T-helper 17 cell (primary cell): ENCODE measurements at regions not wholly inside any gene's neighbourhood (a gene's known extent, or its start where the extent isn't known, plus 50 kb on each side); places are given as distances from the start of the nearest gene placed in this dataset.
"Not testable (repeated sequence)": the region's sequence is repeated elsewhere in the genome, so short reads cannot be mapped to it uniquely, and the experiment has no call there.

ENCODE experiments used
- ATAC-seq: fragments of 150-1000 bp; cut with Tn5 transposase; 2 replicates; pipeline ENCODE4 v1.10.0; 2021; ENCODE audit warnings: mild to moderate bottlenecking, moderate library complexity
- DNase-seq, 3 donors: peaks; one replicate each; pipeline versions ENCODE4 v3.0.0 to v3.0.0-alpha.2; 2020 to 2021
- H3K9me3 ChIP-seq: one replicate; pipeline ENCODE4 v1.7.0; 2013; ENCODE audit warnings: low read length, mild to moderate bottlenecking; ENCODE audit not compliant: control insufficient read depth, poor library complexity, severe bottlenecking
- H3K27ac Mint-ChIP-seq: one replicate; pipeline ENCODE4 v1.8.0; 2022; ENCODE audit warnings: mild to moderate bottlenecking, moderate library complexity, mixed read lengths
- H3K27me3 Mint-ChIP-seq: one replicate; pipeline ENCODE4 v1.8.0; 2022; ENCODE audit warnings: mixed read lengths
- H3K36me3 Mint-ChIP-seq: one replicate; pipeline ENCODE4 v1.8.0; 2022; ENCODE audit warnings: low read depth, mixed read lengths
- H3K4me1 Mint-ChIP-seq: one replicate; pipeline ENCODE4 v1.8.0; 2022; ENCODE audit warnings: mild to moderate bottlenecking, mixed read lengths
- H3K4me3 Mint-ChIP-seq: one replicate; pipeline ENCODE4 v1.8.0; 2022; ENCODE audit warnings: mild to moderate bottlenecking, moderate library complexity, mixed read lengths

- not testable (repeated sequence) for H3K4me3 Mint-ChIP-seq, DNase-seq, H3K36me3 Mint-ChIP-seq, ATAC-seq, H3K9me3 ChIP-seq, H3K27me3 Mint-ChIP-seq, H3K4me1 Mint-ChIP-seq, H3K27ac Mint-ChIP-seq
Measured at GRCh38 chr17:27365329-27365945, 71.5 kb downstream of the WSB1 start.

- no peaks in the 10 kb centered on the region for H3K9me3 ChIP-seq
- no peaks in the 10 kb centered on the region for H3K27me3 Mint-ChIP-seq
- H3K27ac Mint-ChIP-seq = no peak overlapping the region
- no peaks in the 10 kb centered on the region for H3K36me3 Mint-ChIP-seq
- H3K4me1 Mint-ChIP-seq = peaks cover 1% of the 10 kb centered on the region
- ATAC-seq (no peak), DNase-seq (no peak)
- no peak overlapping the region for H3K4me3 Mint-ChIP-seq
Measured at GRCh38 chr17:27366437-27366836, 72.5 kb downstream of the WSB1 start.

GRCh38 chr17:27367121-27367981, 73.4 kb downstream of the WSB1 start:
- no peak for ATAC-seq
- H3K4me3 Mint-ChIP-seq = no peak overlapping the region

GRCh38 chr17:27368151-27368795, 74.4 kb downstream of the WSB1 start:
- H3K27ac Mint-ChIP-seq = no peak overlapping the region
- H3K36me3 Mint-ChIP-seq = peaks cover 2% of the 10 kb centered on the region
- H3K27me3 Mint-ChIP-seq = no peaks in the 10 kb centered on the region
- H3K9me3 ChIP-seq = no peaks in the 10 kb centered on the region
- ATAC-seq (no peak), DNase-seq (no peak)
- no peaks in the 10 kb centered on the region for H3K4me1 Mint-ChIP-seq
- H3K4me3 Mint-ChIP-seq = no peak overlapping the region

More at GRCh38 chr17:27367121-27367981, 73.4 kb downstream of the WSB1 start:
- H3K27ac Mint-ChIP-seq = no peak overlapping the region
- H3K9me3 ChIP-seq = no peaks in the 10 kb centered on the region
- DNase-seq = no peak
- H3K4me1 Mint-ChIP-seq = no peaks in the 10 kb centered on the region
- H3K27me3 Mint-ChIP-seq = no peaks in the 10 kb centered on the region
- H3K36me3 Mint-ChIP-seq = peaks cover 2% of the 10 kb centered on the region

GRCh38 chr17:27368980-27369379, 75.1 kb downstream of the WSB1 start:
- Mint-ChIP-seq H3K4me1 (no peaks in the 10 kb centered on the region), H3K27me3 (no peaks in the 10 kb centered on the region), H3K4me3 (no peak overlapping the region), H3K27ac (no peak overlapping the region), H3K36me3 (peaks cover 2% of the 10 kb centered on the region)
- H3K9me3 ChIP-seq = no peaks in the 10 kb centered on the region
- DNase-seq (no peak), ATAC-seq (no peak)

- Mint-ChIP-seq H3K27me3 (no peaks in the 10 kb centered on the region), H3K4me1 (no peaks in the 10 kb centered on the region), H3K27ac (no peak overlapping the region), H3K4me3 (no peak overlapping the region), H3K36me3 (peaks cover 7% of the 10 kb centered on the region)
- DNase-seq (no peak), ATAC-seq (no peak)
- H3K9me3 ChIP-seq = no peaks in the 10 kb centered on the region
Measured at GRCh38 chr17:27370776-27371175, 76.9 kb downstream of the WSB1 start.

GRCh38 chr17:27373695-27374094, 79.8 kb downstream of the WSB1 start:
- not testable (repeated sequence) for H3K4me3 Mint-ChIP-seq, H3K4me1 Mint-ChIP-seq, ATAC-seq

GRCh38 chr17:27376637-27377547, 79.4 kb upstream of the KSR1 start:
- Mint-ChIP-seq H3K27me3 (peaks cover 27% of the 10 kb centered on the region), H3K4me3 (no peak overlapping the region), H3K27ac (no peak overlapping the region), H3K4me1 (peaks cover 6% of the 10 kb centered on the region), H3K36me3 (peaks cover 6% of the 10 kb centered on the region)
- no peaks in the 10 kb centered on the region for H3K9me3 ChIP-seq
- ATAC-seq (no peak), DNase-seq (no peak)

More at GRCh38 chr17:27373695-27374094, 79.8 kb downstream of the WSB1 start:
- not testable (repeated sequence) for H3K9me3 ChIP-seq, H3K27me3 Mint-ChIP-seq, DNase-seq, H3K27ac Mint-ChIP-seq, H3K36me3 Mint-ChIP-seq

- no peak overlapping the region for H3K27ac Mint-ChIP-seq
- ATAC-seq = no peak
- H3K9me3 ChIP-seq = no peaks in the 10 kb centered on the region
- peaks cover 6% of the 10 kb centered on the region for H3K36me3 Mint-ChIP-seq
- no peak overlapping the region for H3K4me3 Mint-ChIP-seq
- DNase-seq = no peak
- peaks cover 6% of the 10 kb centered on the region for H3K4me1 Mint-ChIP-seq
- peaks cover 34% of the 10 kb centered on the region for H3K27me3 Mint-ChIP-seq
Measured at GRCh38 chr17:27378482-27379175, 77.6 kb upstream of the KSR1 start.

GRCh38 chr17:27379888-27380533, 76.2 kb upstream of the KSR1 start:
- H3K4me3 Mint-ChIP-seq = peak overlapping the region; percentile 71
- ATAC-seq = no peak
- H3K27me3 Mint-ChIP-seq = peaks cover 34% of the 10 kb centered on the region
- peaks cover 6% of the 10 kb centered on the region for H3K4me1 Mint-ChIP-seq
- H3K36me3 Mint-ChIP-seq = peaks cover 4% of the 10 kb centered on the region
- no peaks in the 10 kb centered on the region for H3K9me3 ChIP-seq
- DNase-seq = no peak
- no peak overlapping the region for H3K27ac Mint-ChIP-seq

GRCh38 chr17:27380551-27380950, 75.7 kb upstream of the KSR1 start:
- no peaks in the 10 kb centered on the region for H3K9me3 ChIP-seq
- H3K27me3 Mint-ChIP-seq = peaks cover 34% of the 10 kb centered on the region
- H3K36me3 Mint-ChIP-seq = peaks cover 2% of the 10 kb centered on the region
- no peak for DNase-seq
- peaks cover 6% of the 10 kb centered on the region for H3K4me1 Mint-ChIP-seq
- no peak for ATAC-seq
- no peak overlapping the region for H3K27ac Mint-ChIP-seq
- H3K4me3 Mint-ChIP-seq = no peak overlapping the region

GRCh38 chr17:27381007-27381501, 75.2 kb upstream of the KSR1 start:
- H3K9me3 ChIP-seq = no peaks in the 10 kb centered on the region
- Mint-ChIP-seq H3K27me3 (peaks cover 34% of the 10 kb centered on the region), H3K4me1 (peaks cover 6% of the 10 kb centered on the region), H3K27ac (peak overlapping the region; percentile 45), H3K4me3 (peak overlapping the region; percentile 31), H3K36me3 (no peaks in the 10 kb centered on the region)
- ATAC-seq (peak; percentile 96), DNase-seq (peak; percentile 67 to 73 (median 73))
